ENCODE measurements at regions not wholly inside any gene's neighbourhood (a gene's known extent, or its start where the extent isn't known, plus 50 kb on each side); places are given as distances from the start of the nearest gene placed in this dataset.

- H3K27ac ChIP-seq = no peak overlapping the region
- H3K4me1 ChIP-seq (ENCODE audit: insufficient read depth) = no peaks in the 10 kb centered on the region
- DNase-seq = no peak
- no peak for TF ChIP-seq POLR2A (IDR thresholded peaks at IDR 0.05)
- TF ChIP-seq EP300 (IDR thresholded peaks at IDR 0.05) = no peak
- no peak for TF ChIP-seq CTCF (IDR thresholded peaks at IDR 0.05)
- 37 to 80% (median 64%) methylated on average over 1 of the region's 1 CpG for WGBS, 3 donors
- no peaks in the 10 kb centered on the region for H3K36me3 ChIP-seq
- intact Hi-C loops (cut with DNase I) = no loop called here
- H3K9me3 ChIP-seq = no peaks in the 10 kb centered on the region
- H3K4me3 ChIP-seq = no peak overlapping the region
- H3K27me3 ChIP-seq = no peaks in the 10 kb centered on the region
Observed at GRCh38 chr1:218728898-218729565, 383.9 kb downstream of the TGFB2 start.

DNA sequence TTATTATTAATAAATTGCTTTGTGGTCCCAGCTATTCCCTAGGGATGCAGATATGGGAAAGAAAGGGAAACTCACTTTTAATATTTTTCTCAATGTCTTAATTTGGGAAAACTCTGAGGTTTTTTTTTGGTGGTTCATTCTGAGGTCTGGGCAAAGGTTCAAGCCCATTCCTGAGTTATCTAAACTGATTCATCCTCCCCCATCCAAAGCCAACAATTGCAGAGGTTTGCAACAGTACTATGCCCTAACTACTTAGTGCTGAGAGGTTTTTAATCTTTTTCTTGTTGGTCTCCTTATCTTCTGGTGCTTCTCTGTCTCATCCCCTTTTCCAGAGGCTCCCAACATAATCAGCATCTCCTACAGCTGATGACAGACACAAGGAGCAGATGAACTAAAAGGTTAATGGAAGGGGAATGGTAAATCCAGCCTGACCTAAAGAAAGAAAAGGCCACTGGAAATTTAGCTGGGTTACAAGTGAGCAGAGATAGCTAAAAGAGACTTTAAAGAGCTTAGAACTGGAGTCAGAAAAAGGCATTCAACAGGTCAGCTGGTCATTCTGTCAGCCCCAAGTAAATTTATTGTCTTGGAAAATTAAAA is 390.4 kb downstream of the TGFB2 start:
- Histone ChIP-seq H3K4me3 (no peak overlapping the region), H3K4me1 (ENCODE audit: insufficient read depth) (peaks cover 2% of the 10 kb centered on the region), H3K9me3 (no peaks in the 10 kb centered on the region), H3K36me3 (no peaks in the 10 kb centered on the region), H3K27ac (no peak overlapping the region), H3K27me3 (no peaks in the 10 kb centered on the region)
- DNase-seq = peak in 2 of 5 donors; percentile 23 to 27
- intact Hi-C loops (cut with DNase I) = no loop called here
- TF ChIP-seq EP300 (IDR thresholded peaks at IDR 0.05) = no peak
- TF ChIP-seq CTCF (IDR thresholded peaks at IDR 0.05) = no peak
- no peak for TF ChIP-seq POLR2A (IDR thresholded peaks at IDR 0.05)

DNA sequence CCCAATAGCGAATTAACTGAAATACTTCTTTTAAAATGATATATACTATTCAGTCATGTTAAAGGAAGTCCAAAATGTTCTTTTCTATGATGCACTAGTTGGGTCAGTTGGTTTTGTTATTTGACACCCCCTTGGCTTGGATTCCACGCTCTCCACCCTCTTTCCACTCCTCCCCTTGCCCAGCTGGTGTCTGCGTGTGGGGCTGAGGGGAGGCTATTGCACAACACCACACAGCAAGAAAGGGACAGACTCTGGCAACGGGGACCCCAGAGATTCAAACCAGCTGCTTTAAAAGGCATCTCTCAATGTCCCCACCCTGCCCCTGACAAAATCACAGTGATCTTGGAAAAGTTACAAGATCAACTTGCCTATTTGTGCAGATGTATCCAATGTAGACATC is 394.3 kb downstream of the TGFB2 start:
- intact Hi-C loops (cut with DNase I) = no loop called here
- TF ChIP-seq POLR2A (IDR thresholded peaks at IDR 0.05) = no peak
- no peak for TF ChIP-seq CTCF (IDR thresholded peaks at IDR 0.05)
- TF ChIP-seq EP300 (IDR thresholded peaks at IDR 0.05) = no peak
- peak; percentile 41 to 68 (median 59) for DNase-seq
- WGBS, 3 donors = 29 to 51% (median 30%) methylated on average over 4 of the region's 4 CpGs
- no peaks in the 10 kb centered on the region for H3K36me3 ChIP-seq
- H3K27me3 ChIP-seq = no peaks in the 10 kb centered on the region
- H3K4me1 ChIP-seq (ENCODE audit: insufficient read depth) = peaks cover 2% of the 10 kb centered on the region
- H3K4me3 ChIP-seq = no peak overlapping the region
- H3K27ac ChIP-seq = no peak overlapping the region
- H3K9me3 ChIP-seq = no peaks in the 10 kb centered on the region

DNA sequence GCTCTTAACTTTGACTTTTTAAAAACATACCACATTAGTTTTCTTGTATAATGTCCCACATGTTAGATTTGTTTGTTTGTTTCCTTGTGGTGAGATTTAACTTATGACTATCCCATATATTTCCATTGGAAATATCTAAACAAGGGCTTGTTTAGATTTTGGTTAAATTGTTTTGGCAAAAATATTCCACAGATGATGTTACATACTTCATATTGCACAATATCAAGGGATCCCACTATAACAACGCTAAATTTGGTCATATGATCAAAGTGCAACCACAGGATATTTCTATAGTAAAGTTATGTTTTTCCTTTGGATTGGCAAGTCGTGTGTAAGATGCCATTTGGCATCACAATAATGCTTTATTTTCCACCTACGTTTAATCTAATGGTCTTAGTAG is 396.7 kb downstream of the TGFB2 start:
- Histone ChIP-seq H3K4me3 (no peak overlapping the region), H3K27ac (no peak overlapping the region), H3K9me3 (no peaks in the 10 kb centered on the region), H3K27me3 (no peaks in the 10 kb centered on the region), H3K4me1 (ENCODE audit: insufficient read depth) (no peaks in the 10 kb centered on the region), H3K36me3 (no peaks in the 10 kb centered on the region)
- TF ChIP-seq POLR2A (IDR thresholded peaks at IDR 0.05) (no peak), CTCF (IDR thresholded peaks at IDR 0.05) (no peak), EP300 (IDR thresholded peaks at IDR 0.05) (no peak)
- intact Hi-C loops (cut with DNase I) = no loop called here
- WGBS, 3 donors = 52 to 76% (median 70%) methylated on average over 3 of the region's 3 CpGs
- no peak for DNase-seq

Measured in ovary (tissue), 7 donors.